ENCODE measurements at regions not wholly inside any gene's neighbourhood (a gene's known extent, or its start where the extent isn't known, plus 50 kb on each side); places are given as distances from the start of the nearest gene placed in this dataset.
"Not testable (repeated sequence)": the region's sequence is repeated elsewhere in the genome, so short reads cannot be mapped to it uniquely, and the experiment has no call there.

DNA sequence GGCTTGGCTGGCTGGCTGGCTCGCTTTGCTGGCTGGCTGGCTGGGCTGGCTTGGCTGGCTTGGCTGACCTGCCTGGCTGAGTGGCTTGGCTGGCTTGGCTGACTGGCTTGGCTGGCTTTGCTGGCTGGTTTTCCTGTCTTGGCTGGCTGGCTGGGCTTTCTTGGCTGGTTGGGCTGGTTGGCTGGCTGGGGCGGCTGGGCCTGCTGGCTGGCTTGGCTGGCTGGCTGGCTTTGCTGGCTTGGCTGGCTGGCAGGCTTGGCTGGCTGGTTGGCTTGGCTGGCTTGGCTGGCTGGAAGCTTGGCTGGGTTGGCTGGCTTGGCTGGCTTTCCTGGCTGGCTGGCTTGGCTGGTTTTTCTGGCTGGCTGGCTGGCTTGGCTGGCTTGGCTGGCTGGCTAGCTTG lies 435.6 kb downstream of the GOLGA6L6 start:
- no peaks in the 10 kb centered on the region for H3K36me3 ChIP-seq (replicated peaks in 1 of 2; ENCODE audit: control extremely low read depth in 1 of 2, control insufficient read depth in 1 of 2, extremely low read depth in 1 of 2, insufficient read depth in 2 of 2, low read length in 1 of 2)
- DNase-seq, result no peak
- TF ChIP-seq, protein P1, sequence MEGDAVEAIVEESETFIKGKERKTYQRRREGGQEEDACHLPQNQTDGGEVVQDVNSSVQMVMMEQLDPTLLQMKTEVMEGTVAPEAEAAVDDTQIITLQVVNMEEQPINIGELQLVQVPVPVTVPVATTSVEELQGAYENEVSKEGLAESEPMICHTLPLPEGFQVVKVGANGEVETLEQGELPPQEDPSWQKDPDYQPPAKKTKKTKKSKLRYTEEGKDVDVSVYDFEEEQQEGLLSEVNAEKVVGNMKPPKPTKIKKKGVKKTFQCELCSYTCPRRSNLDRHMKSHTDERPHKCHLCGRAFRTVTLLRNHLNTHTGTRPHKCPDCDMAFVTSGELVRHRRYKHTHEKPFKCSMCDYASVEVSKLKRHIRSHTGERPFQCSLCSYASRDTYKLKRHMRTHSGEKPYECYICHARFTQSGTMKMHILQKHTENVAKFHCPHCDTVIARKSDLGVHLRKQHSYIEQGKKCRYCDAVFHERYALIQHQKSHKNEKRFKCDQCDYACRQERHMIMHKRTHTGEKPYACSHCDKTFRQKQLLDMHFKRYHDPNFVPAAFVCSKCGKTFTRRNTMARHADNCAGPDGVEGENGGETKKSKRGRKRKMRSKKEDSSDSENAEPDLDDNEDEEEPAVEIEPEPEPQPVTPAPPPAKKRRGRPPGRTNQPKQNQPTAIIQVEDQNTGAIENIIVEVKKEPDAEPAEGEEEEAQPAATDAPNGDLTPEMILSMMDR (IDR thresholded peaks at IDR 0.05), result no peak
- no peak for TF ChIP-seq EZH2 (IDR thresholded peaks at IDR 0.05; ENCODE audit: borderline replicate concordance, insufficient read depth, low read depth, low read length, poor library complexity, severe bottlenecking)
- no peak overlapping the region for H3K4me2 ChIP-seq (replicated peaks; ENCODE audit: low read depth, low read length, poor library complexity, severe bottlenecking)
- no peak overlapping the region for H3K4me3 ChIP-seq (ENCODE audit: control extremely low read depth in 1 of 5, extremely low read depth in 1 of 5, insufficient read depth in 1 of 5, low read depth in 2 of 5, low read length in 4 of 5)
- H3K27me3 ChIP-seq (replicated peaks in 1 of 4; ENCODE audit: control extremely low read depth in 1 of 4, control insufficient read depth in 3 of 4, insufficient read depth in 4 of 4, low read length in 3 of 4), result no peaks in the 10 kb centered on the region
- intact Hi-C loops (cut with micrococcal nuclease), result no loop called here
- H4K20me1 ChIP-seq (ENCODE audit: control insufficient read depth, insufficient read depth, low read length, poor library complexity, severe bottlenecking), result no peaks in the 10 kb centered on the region
- H3K9me3 ChIP-seq (ENCODE audit: control extremely low read depth in 1 of 3, control insufficient read depth in 2 of 3, insufficient read depth in 1 of 3, low read length in 2 of 3), result peaks cover 0 to 17% (median 0%) of the 10 kb centered on the region in 3 donors
- WGBS (ENCODE audit: insufficient coverage), result 64% methylated on average over 2 of the region's 2 CpGs
- ChIA-PET POLR2A (no interaction called here), CTCF (no interaction called here)
- no peak for ATAC-seq (ENCODE audit: low read depth)
- no peak overlapping the region for H2AFZ ChIP-seq (ENCODE audit: insufficient read depth, low read depth, low read length, poor library complexity, severe bottlenecking)
- no peak overlapping the region for H3K9ac ChIP-seq (ENCODE audit: low read length)
- Mint-ChIP-seq H3K4me1 (no peaks in the 10 kb centered on the region), H3K27me3 (no peaks in the 10 kb centered on the region), H3K27ac (no peak overlapping the region), H3K9me3 (ENCODE audit: insufficient read depth) (no peaks in the 10 kb centered on the region), H3K4me3 (no peak overlapping the region)
- H3K4me1 ChIP-seq (ENCODE audit: control insufficient read depth in 2 of 2, insufficient read depth in 2 of 2, low read length in 2 of 2), result no peaks in the 10 kb centered on the region
- no peaks in the 10 kb centered on the region for H3K79me2 ChIP-seq (ENCODE audit: control insufficient read depth, insufficient read depth, low read length)
- H3K27ac ChIP-seq (ENCODE audit: low read length in 2 of 2), result no peak overlapping the region

- H3K79me2 ChIP-seq (ENCODE audit: control insufficient read depth, insufficient read depth, low read length); DNase-seq; H3K36me3 ChIP-seq (replicated peaks in 1 of 2; ENCODE audit: control extremely low read depth in 1 of 2, control insufficient read depth in 1 of 2, extremely low read depth in 1 of 2, insufficient read depth in 2 of 2, low read length in 1 of 2); H3K27me3 ChIP-seq (replicated peaks in 1 of 4; ENCODE audit: control extremely low read depth in 1 of 4, control insufficient read depth in 3 of 4, insufficient read depth in 4 of 4, low read length in 3 of 4); POLR2A ChIA-PET; H3K4me1 ChIP-seq (ENCODE audit: control insufficient read depth in 2 of 2, insufficient read depth in 2 of 2, low read length in 2 of 2); H4K20me1 ChIP-seq (ENCODE audit: control insufficient read depth, insufficient read depth, low read length, poor library complexity, severe bottlenecking); CTCF ChIA-PET; H2AFZ ChIP-seq (ENCODE audit: insufficient read depth, low read depth, low read length, poor library complexity, severe bottlenecking); intact Hi-C loops (cut with micrococcal nuclease); H3K9me3 Mint-ChIP-seq (ENCODE audit: insufficient read depth); H3K4me3 Mint-ChIP-seq; H3K4me3 ChIP-seq (ENCODE audit: control extremely low read depth in 1 of 5, extremely low read depth in 1 of 5, insufficient read depth in 1 of 5, low read depth in 2 of 5, low read length in 4 of 5); H3K4me2 ChIP-seq (replicated peaks; ENCODE audit: low read depth, low read length, poor library complexity, severe bottlenecking); ATAC-seq (ENCODE audit: low read depth); H3K27ac Mint-ChIP-seq; H3K27ac ChIP-seq (ENCODE audit: low read length in 2 of 2); H3K4me1 Mint-ChIP-seq; H3K27me3 Mint-ChIP-seq; H3K9ac ChIP-seq (ENCODE audit: low read length): not testable (repeated sequence)
- peaks cover 0 to 17% (median 0%) of the 10 kb centered on the region in 3 donors for H3K9me3 ChIP-seq (ENCODE audit: control extremely low read depth in 1 of 3, control insufficient read depth in 2 of 3, insufficient read depth in 1 of 3, low read length in 2 of 3)
- WGBS (ENCODE audit: insufficient coverage), result 90% methylated on average over 2 of the region's 3 CpGs
Observed at GRCh38 chr15:20105011-20105990, 436.3 kb downstream of the GOLGA6L6 start.

- 88% methylated on average over 1 of the region's 6 CpGs for WGBS (ENCODE audit: insufficient coverage)
- POLR2A ChIA-PET; intact Hi-C loops (cut with micrococcal nuclease); H3K4me1 Mint-ChIP-seq; H3K9me3 Mint-ChIP-seq (ENCODE audit: insufficient read depth); H3K79me2 ChIP-seq (ENCODE audit: control insufficient read depth, insufficient read depth, low read length); H2AFZ ChIP-seq (ENCODE audit: insufficient read depth, low read depth, low read length, poor library complexity, severe bottlenecking); CTCF ChIA-PET; H3K27ac Mint-ChIP-seq; ATAC-seq (ENCODE audit: low read depth); DNase-seq; H3K4me1 ChIP-seq (ENCODE audit: control insufficient read depth in 2 of 2, insufficient read depth in 2 of 2, low read length in 2 of 2); H3K9ac ChIP-seq (ENCODE audit: low read length); H3K4me3 Mint-ChIP-seq; H3K4me3 ChIP-seq (ENCODE audit: control extremely low read depth in 1 of 5, extremely low read depth in 1 of 5, insufficient read depth in 1 of 5, low read depth in 2 of 5, low read length in 4 of 5); H3K4me2 ChIP-seq (replicated peaks; ENCODE audit: low read depth, low read length, poor library complexity, severe bottlenecking); H4K20me1 ChIP-seq (ENCODE audit: control insufficient read depth, insufficient read depth, low read length, poor library complexity, severe bottlenecking); H3K27ac ChIP-seq (ENCODE audit: low read length in 2 of 2); H3K27me3 ChIP-seq (replicated peaks in 1 of 4; ENCODE audit: control extremely low read depth in 1 of 4, control insufficient read depth in 3 of 4, insufficient read depth in 4 of 4, low read length in 3 of 4); H3K27me3 Mint-ChIP-seq; H3K36me3 ChIP-seq (replicated peaks in 1 of 2; ENCODE audit: control extremely low read depth in 1 of 2, control insufficient read depth in 1 of 2, extremely low read depth in 1 of 2, insufficient read depth in 2 of 2, low read length in 1 of 2): not testable (repeated sequence)
- peaks cover 0 to 17% (median 0%) of the 10 kb centered on the region in 3 donors for H3K9me3 ChIP-seq (ENCODE audit: control extremely low read depth in 1 of 3, control insufficient read depth in 2 of 3, insufficient read depth in 1 of 3, low read length in 2 of 3)
Observed at GRCh38 chr15:20104551-20104950, 437.0 kb downstream of the GOLGA6L6 start.
